ACHN (cell line): ENCODE measurements at regions not wholly inside any gene's neighbourhood (a gene's known extent, or its start where the extent isn't known, plus 50 kb on each side); places are given as distances from the start of the nearest gene placed in this dataset.

Experiments
- DNase-seq: peaks from one replicate; pipeline ENCODE4 v3.0.0-alpha.2; 2015
- in situ Hi-C: cut with HindIII; loops from 2 replicates; pipeline ENCODE4 v1.10.0; 2017; ENCODE audit warnings: low sequenced_read_pairs, low pct_ligation_motif_present, low pct_unique_long_range_greater_than_20kb

GRCh38 chr15:46681901-46682300 lies 1035.4 kb upstream of the SEMA6D start:
- no peak for DNase-seq
- in situ Hi-C loops = no loop called here

DNA sequence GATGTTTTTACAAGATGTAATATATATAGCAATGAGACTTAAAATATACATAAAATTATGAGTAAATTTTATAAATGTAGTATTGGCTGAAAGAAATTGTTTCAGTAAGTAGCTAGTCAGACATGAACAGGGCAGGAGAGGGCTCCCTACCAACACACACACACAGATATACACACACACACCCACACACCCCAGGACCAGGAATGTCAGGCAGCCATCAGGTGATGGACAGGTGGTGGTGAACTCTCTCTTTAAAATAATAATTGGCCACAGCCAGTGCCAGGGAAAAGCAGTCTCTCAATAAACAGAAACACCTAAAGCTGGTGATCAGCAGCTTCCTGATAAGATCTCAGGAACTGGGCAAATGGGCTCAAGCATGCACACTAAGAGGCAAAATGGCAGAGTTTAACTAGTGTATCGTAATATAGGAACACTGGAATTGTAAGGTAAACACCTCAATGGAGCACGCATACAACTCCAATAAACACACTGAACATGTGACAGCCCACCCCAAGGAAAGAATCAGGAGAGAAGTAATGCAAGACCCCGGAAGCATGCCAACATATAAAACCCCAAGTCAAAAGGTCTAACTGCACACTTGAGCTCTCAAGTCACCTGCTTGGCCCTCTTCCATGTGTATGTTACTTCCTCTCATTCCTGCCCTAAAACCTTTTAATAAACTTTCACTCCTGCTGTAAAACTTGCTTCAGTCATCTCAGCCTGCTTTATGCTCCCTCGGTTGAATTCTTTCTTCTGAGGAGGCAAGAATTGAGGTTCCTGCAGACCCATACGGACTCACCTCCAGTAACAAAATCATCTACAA lies 1034.1 kb upstream of the SEMA6D start:
- in situ Hi-C loops = no loop called here
- DNase-seq = no peak

DNA sequence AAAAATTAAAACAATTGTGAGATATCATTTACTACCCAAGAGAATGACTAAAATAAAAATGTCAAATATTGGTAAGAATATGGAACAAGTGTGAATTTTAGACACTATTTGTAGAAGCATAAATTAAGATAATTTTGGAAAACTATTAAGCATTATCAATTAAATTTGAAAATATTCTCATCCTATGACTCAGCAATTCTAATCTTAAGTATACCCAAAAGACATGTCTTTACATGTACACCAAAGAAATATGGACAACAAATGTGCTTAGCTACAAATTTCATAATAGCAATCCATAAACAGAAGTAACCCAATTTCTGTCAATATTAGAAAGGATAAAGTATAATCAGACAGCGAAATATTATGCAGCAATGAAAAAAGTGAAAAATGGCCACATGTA lies 1032.2 kb upstream of the SEMA6D start:
- in situ Hi-C loops = no loop called here
- DNase-seq = no peak

- in situ Hi-C loops = no loop called here
- no peak for DNase-seq
Measured at GRCh38 chr15:46685681-46686080, 1031.6 kb upstream of the SEMA6D start.

GRCh38 chr15:46696281-46696680 lies 1021.0 kb upstream of the SEMA6D start:
- no peak for DNase-seq
- in situ Hi-C loops = no loop called here

DNA sequence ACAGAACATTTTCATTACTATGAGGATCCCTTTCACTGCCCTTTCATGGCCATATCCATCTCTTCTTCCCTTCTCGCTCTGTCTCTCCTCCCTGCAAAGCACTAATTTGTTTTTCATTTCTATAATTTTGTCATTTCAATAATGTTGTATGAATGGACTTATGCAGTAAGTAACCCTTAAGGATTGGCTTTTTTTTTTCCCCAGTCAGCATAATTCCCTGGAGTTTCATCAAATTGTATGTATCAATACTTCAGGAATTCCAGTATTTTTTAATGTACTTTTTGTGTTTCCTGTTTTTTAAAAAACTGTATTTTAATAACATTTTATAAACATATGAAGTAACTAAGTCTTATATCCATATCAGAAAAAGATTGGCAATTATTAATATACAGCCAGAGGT lies 1016.0 kb upstream of the SEMA6D start:
- in situ Hi-C loops = no loop called here
- no peak for DNase-seq

- in situ Hi-C loops = no loop called here
- DNase-seq = no peak
Measured at GRCh38 chr15:46701896-46702295, 1015.4 kb upstream of the SEMA6D start.

DNA sequence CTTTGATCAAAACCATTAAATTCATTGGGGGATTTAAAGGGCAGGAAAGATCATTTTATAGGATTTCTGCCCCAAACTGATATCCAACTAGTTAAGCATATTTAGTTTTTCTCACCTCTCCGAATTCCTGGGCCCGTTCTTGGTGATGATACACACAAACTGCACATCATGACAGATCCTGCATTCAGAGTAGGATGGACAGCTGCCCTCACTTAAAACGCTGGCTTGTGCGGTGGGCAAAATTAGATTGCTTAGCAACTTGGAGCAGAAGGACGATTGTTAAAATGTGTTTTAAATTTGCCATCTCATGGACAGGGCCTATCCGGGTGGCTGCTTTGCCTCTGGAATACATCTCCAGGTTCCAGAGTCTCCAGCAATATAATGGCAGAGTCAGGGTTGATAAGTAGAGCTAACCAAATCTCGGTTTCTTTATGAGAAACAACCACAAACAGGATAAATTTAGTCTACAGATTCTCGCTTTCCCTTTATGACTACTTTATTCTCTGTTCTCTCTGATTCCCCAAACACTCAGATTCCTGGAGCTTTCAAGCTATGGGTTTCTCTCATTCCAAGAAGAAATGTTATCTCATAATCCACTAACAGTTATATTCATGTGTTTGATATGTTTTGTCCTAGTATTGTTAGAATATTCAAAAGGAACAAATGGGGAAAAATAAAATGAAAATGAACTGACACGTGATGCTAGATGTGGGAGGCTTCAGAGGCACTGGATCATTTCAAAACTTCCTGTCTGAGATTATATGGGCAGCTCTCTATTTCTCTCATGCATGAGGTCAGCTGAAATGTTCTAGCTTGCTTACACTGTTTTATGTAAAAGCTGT lies 1014.1 kb upstream of the SEMA6D start:
- no peak for DNase-seq
- in situ Hi-C loops = no loop called here

- in situ Hi-C loops = no loop called here
Measured at GRCh38 chr15:46703871-46704637, 1013.3 kb upstream of the SEMA6D start.

GRCh38 chr15:46707452-46707851 lies 1009.9 kb upstream of the SEMA6D start:
- no peak for DNase-seq
- in situ Hi-C loops = no loop called here

More at GRCh38 chr15:46703871-46704637, 1013.3 kb upstream of the SEMA6D start:
- no peak for DNase-seq

- in situ Hi-C loops = no loop called here
- no peak for DNase-seq
Measured at GRCh38 chr15:46708226-46708625, 1009.1 kb upstream of the SEMA6D start.

DNA sequence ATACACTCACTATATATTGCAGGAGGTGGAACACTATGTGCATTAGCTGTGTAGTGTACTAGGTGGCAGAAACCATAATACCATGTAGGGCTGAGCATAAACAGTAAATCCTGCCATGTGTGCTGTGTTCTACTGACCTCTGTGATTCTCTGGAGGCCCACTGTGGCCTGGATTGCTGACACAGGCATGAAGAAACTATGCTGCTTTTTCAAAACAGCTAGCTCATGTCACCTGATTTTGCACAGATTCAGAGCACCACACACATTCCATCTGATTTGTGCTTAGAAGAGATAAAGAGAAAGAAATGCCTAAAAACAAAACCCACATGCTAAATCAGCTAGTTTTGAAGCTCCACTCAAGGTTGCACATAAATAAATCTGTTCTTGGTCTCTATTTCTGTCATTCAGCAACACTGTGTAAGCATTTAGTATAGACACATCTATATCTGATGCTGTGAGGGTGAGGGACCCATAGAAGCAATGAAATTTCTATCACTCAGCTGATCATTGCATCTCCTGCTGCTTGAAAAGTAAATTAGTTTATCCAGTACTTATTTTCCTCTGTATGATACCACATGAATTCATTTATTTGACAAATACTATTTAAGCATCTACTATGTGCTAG lies 1007.7 kb upstream of the SEMA6D start:
- in situ Hi-C loops = no loop called here
- DNase-seq = no peak

DNA sequence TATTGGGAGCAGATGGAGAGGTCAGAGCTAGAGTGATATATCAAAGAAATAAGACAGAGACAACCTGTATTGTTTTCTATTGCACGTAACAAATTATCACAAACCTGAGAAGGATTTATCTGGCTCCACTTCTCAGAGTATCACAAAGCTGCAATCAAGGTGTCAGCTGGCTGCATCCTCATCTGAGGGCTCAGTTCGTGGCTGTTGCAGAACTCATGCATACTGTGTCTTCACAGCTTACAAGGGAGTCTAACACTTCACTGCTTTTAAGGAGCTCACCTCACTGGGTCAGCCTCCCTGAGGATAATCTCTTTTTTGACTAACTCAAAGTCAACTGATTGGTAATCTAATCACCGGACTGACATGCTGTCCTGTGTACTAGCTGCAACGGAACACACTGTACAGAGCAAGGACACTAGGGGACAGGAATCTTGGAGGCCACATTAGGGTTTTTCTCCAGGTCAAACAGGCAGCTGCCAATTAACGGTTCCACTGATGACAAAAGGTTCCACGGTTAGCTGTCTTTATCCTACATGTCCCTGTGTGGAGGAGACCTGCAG lies 1006.8 kb upstream of the SEMA6D start:
- in situ Hi-C loops = no loop called here
- no peak for DNase-seq

GRCh38 chr15:46713045-46713444 lies 1004.3 kb upstream of the SEMA6D start:
- in situ Hi-C loops = no loop called here
- no peak for DNase-seq

DNA sequence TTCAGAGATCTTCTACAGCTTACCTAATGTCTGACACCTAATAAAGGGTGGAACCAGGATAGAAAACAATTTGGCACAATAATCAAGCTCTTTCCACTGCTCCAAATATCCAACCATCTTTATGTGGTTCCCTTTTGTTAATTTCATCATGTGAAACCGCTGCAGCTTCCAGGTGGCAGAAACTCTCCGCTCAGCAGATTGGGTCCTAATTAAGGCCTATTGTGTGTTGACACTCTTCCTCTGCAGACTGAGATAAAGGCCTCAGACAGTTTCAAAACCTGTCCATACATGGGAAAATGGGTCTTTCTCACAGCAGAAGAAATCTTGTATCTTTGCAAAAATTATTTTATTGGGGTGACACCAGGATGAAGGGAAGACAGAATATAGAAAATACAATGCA lies 1002.4 kb upstream of the SEMA6D start:
- in situ Hi-C loops = no loop called here
- DNase-seq = no peak

GRCh38 chr15:46723308-46723707 lies 994.0 kb upstream of the SEMA6D start:
- in situ Hi-C loops = no loop called here

DNA sequence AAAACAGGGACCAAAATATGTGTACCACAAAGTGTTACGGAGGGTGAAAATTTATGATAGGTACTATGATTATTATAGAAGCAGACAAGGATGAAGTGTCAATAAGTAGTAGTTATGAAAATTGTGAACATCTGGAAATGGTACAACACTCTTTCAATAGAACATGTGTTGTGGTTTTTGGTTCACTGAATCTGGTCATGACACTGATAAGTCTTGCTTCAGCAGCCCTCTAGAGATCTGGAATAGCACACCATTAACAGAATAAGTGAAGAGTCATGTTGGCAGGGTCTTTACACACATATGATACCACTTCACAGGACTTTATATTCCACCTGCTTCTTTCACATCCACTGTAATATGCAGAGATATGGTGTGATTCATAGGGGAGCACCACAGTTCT lies 985.2 kb upstream of the SEMA6D start:
- in situ Hi-C loops = no loop called here
- no peak for DNase-seq

More at GRCh38 chr15:46723308-46723707, 994.0 kb upstream of the SEMA6D start:
- no peak for DNase-seq

GRCh38 chr15:46735115-46735514 lies 982.2 kb upstream of the SEMA6D start:
- DNase-seq = no peak
- in situ Hi-C loops = no loop called here
